ENCODE measurements at regions not wholly inside any gene's neighbourhood (a gene's known extent, or its start where the extent isn't known, plus 50 kb on each side); places are given as distances from the start of the nearest gene placed in this dataset.

GRCh38 chr11:80598905-80599304 lies 1158.1 kb upstream of the TENM4 start:
- no peak for DNase-seq (ENCODE audit: extremely low spot score)
- POLR2A ChIA-PET, result no interaction called here
- TF ChIP-seq ELF4 (IDR thresholded peaks at IDR 0.05) (no peak), FOXA1 (IDR thresholded peaks at IDR 0.05) (no peak), HDGF (IDR thresholded peaks at IDR 0.05; ENCODE audit: borderline replicate concordance) (no peak), FOXK2 (IDR thresholded peaks at IDR 0.05) (no peak), ARNT (IDR thresholded peaks at IDR 0.05) (no peak), FOXM1 (IDR thresholded peaks at IDR 0.05; ENCODE audit: borderline replicate concordance) (no peak), TARDBP (IDR thresholded peaks at IDR 0.05) (no peak)
- CTCF ChIA-PET, result no interaction called here

- CTCF ChIA-PET, result no interaction called here
- DNase-seq (ENCODE audit: extremely low spot score), result no peak
- POLR2A ChIA-PET, result no interaction called here
- TF ChIP-seq TARDBP (IDR thresholded peaks at IDR 0.05) (no peak), SP1 (IDR thresholded peaks at IDR 0.05) (no peak), FOXM1 (IDR thresholded peaks at IDR 0.05; ENCODE audit: borderline replicate concordance) (no peak), FOXK2 (IDR thresholded peaks at IDR 0.05) (no peak), SUZ12 (IDR thresholded peaks at IDR 0.05) (no peak), PKNOX1 (IDR thresholded peaks at IDR 0.05) (no peak), L3MBTL2 (conservative IDR thresholded peaks at IDR 0.05) (no peak), ZNF384 (IDR thresholded peaks at IDR 0.05) (no peak), NFRKB (IDR thresholded peaks at IDR 0.05) (no peak), BHLHE40 (IDR thresholded peaks at IDR 0.05; ENCODE audit: borderline replicate concordance) (no peak), ELF4 (IDR thresholded peaks at IDR 0.05) (no peak), FOXA1 (IDR thresholded peaks at IDR 0.05) (no peak), CTBP1 (IDR thresholded peaks at IDR 0.05; ENCODE audit: borderline replicate concordance) (no peak)
These were observed 1155.5 kb upstream of the TENM4 start for GRCh38 chr11:80596291-80596810.

GRCh38 chr11:80595011-80595410 lies 1154.2 kb upstream of the TENM4 start:
- ChIA-PET POLR2A (no interaction called here), CTCF (no interaction called here)
- DNase-seq (ENCODE audit: extremely low spot score), result no peak
- TF ChIP-seq SP1 (IDR thresholded peaks at IDR 0.05) (no peak), TARDBP (IDR thresholded peaks at IDR 0.05) (no peak), PKNOX1 (IDR thresholded peaks at IDR 0.05) (no peak), BHLHE40 (IDR thresholded peaks at IDR 0.05; ENCODE audit: borderline replicate concordance) (no peak), L3MBTL2 (conservative IDR thresholded peaks at IDR 0.05) (no peak), ARNT (IDR thresholded peaks at IDR 0.05) (no peak), FOXK2 (IDR thresholded peaks at IDR 0.05) (no peak), CTBP1 (IDR thresholded peaks at IDR 0.05; ENCODE audit: borderline replicate concordance) (no peak), FOXA1 (IDR thresholded peaks at IDR 0.05) (no peak), ELF4 (IDR thresholded peaks at IDR 0.05) (no peak), NFRKB (IDR thresholded peaks at IDR 0.05) (no peak), FOXM1 (IDR thresholded peaks at IDR 0.05; ENCODE audit: borderline replicate concordance) (no peak), SUZ12 (IDR thresholded peaks at IDR 0.05) (no peak), LEF1 (IDR thresholded peaks at IDR 0.05; ENCODE audit: borderline replicate concordance) (no peak), ZNF384 (IDR thresholded peaks at IDR 0.05) (no peak), HDGF (IDR thresholded peaks at IDR 0.05; ENCODE audit: borderline replicate concordance) (no peak)

- CTCF ChIA-PET, result no interaction called here
- DNase-seq (ENCODE audit: extremely low spot score), result no peak
- TF ChIP-seq L3MBTL2 (conservative IDR thresholded peaks at IDR 0.05) (no peak), ARNT (IDR thresholded peaks at IDR 0.05) (no peak), FOXK2 (IDR thresholded peaks at IDR 0.05) (no peak), TARDBP (IDR thresholded peaks at IDR 0.05) (no peak), LEF1 (IDR thresholded peaks at IDR 0.05; ENCODE audit: borderline replicate concordance) (no peak), FOXM1 (IDR thresholded peaks at IDR 0.05; ENCODE audit: borderline replicate concordance) (no peak), BHLHE40 (IDR thresholded peaks at IDR 0.05; ENCODE audit: borderline replicate concordance) (no peak), CTBP1 (IDR thresholded peaks at IDR 0.05; ENCODE audit: borderline replicate concordance) (no peak), HDGF (IDR thresholded peaks at IDR 0.05; ENCODE audit: borderline replicate concordance) (no peak), FOXA1 (IDR thresholded peaks at IDR 0.05) (no peak), SP1 (IDR thresholded peaks at IDR 0.05) (no peak), SUZ12 (IDR thresholded peaks at IDR 0.05) (no peak), NFRKB (IDR thresholded peaks at IDR 0.05) (no peak), ELF4 (IDR thresholded peaks at IDR 0.05) (no peak), PKNOX1 (IDR thresholded peaks at IDR 0.05) (no peak), ZNF384 (IDR thresholded peaks at IDR 0.05) (no peak)
- POLR2A ChIA-PET, result no interaction called here
These were observed 1153.0 kb upstream of the TENM4 start for GRCh38 chr11:80593648-80594374.

GRCh38 chr11:80592546-80592945 lies 1151.7 kb upstream of the TENM4 start:
- no peak for DNase-seq (ENCODE audit: extremely low spot score)
- no peak for TF ChIP-seq L3MBTL2 (conservative IDR thresholded peaks at IDR 0.05)
- TF ChIP-seq PKNOX1 (IDR thresholded peaks at IDR 0.05), result no peak
- no peak for TF ChIP-seq SP1 (IDR thresholded peaks at IDR 0.05)
- no peak for TF ChIP-seq FOXA1 (IDR thresholded peaks at IDR 0.05)
- no peak for TF ChIP-seq BHLHE40 (IDR thresholded peaks at IDR 0.05; ENCODE audit: borderline replicate concordance)
- no peak for TF ChIP-seq CTBP1 (IDR thresholded peaks at IDR 0.05; ENCODE audit: borderline replicate concordance)
- no peak for TF ChIP-seq TARDBP (IDR thresholded peaks at IDR 0.05)
- TF ChIP-seq ARNT (IDR thresholded peaks at IDR 0.05), result no peak
- TF ChIP-seq FOXM1 (IDR thresholded peaks at IDR 0.05; ENCODE audit: borderline replicate concordance), result no peak
- no peak for TF ChIP-seq NFRKB (IDR thresholded peaks at IDR 0.05)
- no peak for TF ChIP-seq HDGF (IDR thresholded peaks at IDR 0.05; ENCODE audit: borderline replicate concordance)
- no peak for TF ChIP-seq SUZ12 (IDR thresholded peaks at IDR 0.05)
- POLR2A ChIA-PET, result no interaction called here
- CTCF ChIA-PET, result no interaction called here
